Cardiac muscle cell (in vitro differentiated cells and primary cell): ENCODE measurements at regions not wholly inside any gene's neighbourhood (a gene's known extent, or its start where the extent isn't known, plus 50 kb on each side); places are given as distances from the start of the nearest gene placed in this dataset.
A peak's percentile ranks its signal among the peaks of the same experiment; 100 is the strongest.

Experiments
- DNase-seq, 2 donors: peaks; one replicate each; pipeline versions ENCODE4 v3.0.0 to v3.0.0-alpha.2; 2010 to 2017; ENCODE audit warnings: low read depth in 1 of 2, low spot score in 1 of 2
- H3K27ac ChIP-seq: fragments of 200-600 bp; sonication (generic); 2 replicates; pipeline ENCODE4 v1.5.1; 2016
- H3K27me3 ChIP-seq: fragments of 200-600 bp; sonication (generic); 2 replicates; pipeline ENCODE4 v1.6.0; 2016; ENCODE audit warnings: control low read depth
- H3K36me3 ChIP-seq: fragments of 200-600 bp; sonication (generic); 2 replicates; pipeline ENCODE4 v1.5.1; 2016; ENCODE audit warnings: control low read depth
- H3K4me1 ChIP-seq: fragments of 200-600 bp; sonication (generic); 2 replicates; pipeline ENCODE4 v1.8.1; 2017; ENCODE audit warnings: low read depth, mild to moderate bottlenecking, mixed run types
- H3K4me3 ChIP-seq: fragments of 200-600 bp; sonication (generic); 2 replicates; pipeline ENCODE4 v1.5.1; 2016; ENCODE audit warnings: mild to moderate bottlenecking
- H3K9me3 ChIP-seq: fragments of 200-600 bp; sonication (generic); 2 replicates; pipeline ENCODE4 v1.5.1; 2017; ENCODE audit warnings: low read depth, mild to moderate bottlenecking, control low read depth
- TF ChIP-seq, protein P1 (sequence below): IDR thresholded peaks from 2 replicates; pipeline ENCODE4 v1.5.1; 2012; ENCODE audit warnings: low read depth, mild to moderate bottlenecking, low read length

DNA sequence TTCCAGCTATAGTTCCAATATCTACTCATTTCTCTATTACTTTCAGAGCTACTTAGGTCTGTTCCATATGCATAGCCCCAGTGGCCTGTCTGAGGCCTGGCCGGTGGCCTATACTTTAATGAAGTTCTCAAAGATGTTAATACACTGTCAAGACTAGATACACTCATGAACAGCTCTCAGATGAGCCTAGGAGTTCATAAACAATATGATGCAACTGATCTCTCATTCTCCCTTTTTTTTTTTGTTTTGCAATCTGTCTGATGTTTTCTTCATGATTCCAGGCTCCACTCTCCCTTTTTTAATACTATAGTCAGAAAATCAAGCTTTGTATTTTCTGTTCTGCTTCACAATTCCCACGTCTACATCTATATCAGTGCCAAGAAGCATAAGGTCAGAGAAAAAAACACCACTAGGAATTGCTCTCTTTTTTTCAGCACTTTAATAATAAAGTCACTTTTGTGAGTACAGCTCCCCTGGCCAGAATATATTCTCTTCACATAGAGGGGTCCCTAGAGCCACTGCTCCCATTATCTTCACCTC is 321.0 kb downstream of the C7orf25 start:
- H3K27me3 ChIP-seq: no peaks in the 10 kb centered on the region
- H3K36me3 ChIP-seq: no peaks in the 10 kb centered on the region
- no peak overlapping the region for H3K4me3 ChIP-seq
- H3K9me3 ChIP-seq: no peaks in the 10 kb centered on the region
- H3K4me1 ChIP-seq: no peaks in the 10 kb centered on the region
- TF ChIP-seq, protein P1, sequence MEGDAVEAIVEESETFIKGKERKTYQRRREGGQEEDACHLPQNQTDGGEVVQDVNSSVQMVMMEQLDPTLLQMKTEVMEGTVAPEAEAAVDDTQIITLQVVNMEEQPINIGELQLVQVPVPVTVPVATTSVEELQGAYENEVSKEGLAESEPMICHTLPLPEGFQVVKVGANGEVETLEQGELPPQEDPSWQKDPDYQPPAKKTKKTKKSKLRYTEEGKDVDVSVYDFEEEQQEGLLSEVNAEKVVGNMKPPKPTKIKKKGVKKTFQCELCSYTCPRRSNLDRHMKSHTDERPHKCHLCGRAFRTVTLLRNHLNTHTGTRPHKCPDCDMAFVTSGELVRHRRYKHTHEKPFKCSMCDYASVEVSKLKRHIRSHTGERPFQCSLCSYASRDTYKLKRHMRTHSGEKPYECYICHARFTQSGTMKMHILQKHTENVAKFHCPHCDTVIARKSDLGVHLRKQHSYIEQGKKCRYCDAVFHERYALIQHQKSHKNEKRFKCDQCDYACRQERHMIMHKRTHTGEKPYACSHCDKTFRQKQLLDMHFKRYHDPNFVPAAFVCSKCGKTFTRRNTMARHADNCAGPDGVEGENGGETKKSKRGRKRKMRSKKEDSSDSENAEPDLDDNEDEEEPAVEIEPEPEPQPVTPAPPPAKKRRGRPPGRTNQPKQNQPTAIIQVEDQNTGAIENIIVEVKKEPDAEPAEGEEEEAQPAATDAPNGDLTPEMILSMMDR: no peak
- DNase-seq: no peak
- H3K27ac ChIP-seq: no peak overlapping the region

DNA sequence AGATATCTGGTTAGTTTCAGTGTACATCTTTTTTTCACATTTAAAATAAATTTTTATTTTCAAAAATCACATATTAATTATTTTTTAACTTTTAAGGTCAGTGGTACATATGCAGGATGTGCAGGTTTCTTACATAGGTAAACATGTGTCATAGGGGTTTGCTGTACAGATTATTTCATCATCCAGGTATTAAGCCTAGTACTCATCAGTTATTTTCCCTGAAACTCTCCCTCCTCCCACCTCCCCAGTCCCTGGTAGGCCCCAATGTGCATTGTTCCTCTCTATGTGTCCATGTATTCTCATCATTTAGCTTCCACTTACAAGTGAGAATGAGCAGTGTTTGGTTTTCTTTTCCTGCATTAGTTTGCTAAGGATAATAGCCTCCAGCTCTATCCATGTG is 323.0 kb downstream of the C7orf25 start:
- Histone ChIP-seq H3K4me1 (no peaks in the 10 kb centered on the region), H3K27me3 (no peaks in the 10 kb centered on the region), H3K36me3 (no peaks in the 10 kb centered on the region), H3K27ac (no peak overlapping the region), H3K4me3 (no peak overlapping the region), H3K9me3 (no peaks in the 10 kb centered on the region)
- TF ChIP-seq, protein P1: no peak
- no peak for DNase-seq

GRCh38 chr7:42587806-42588205 is 324.1 kb downstream of the C7orf25 start:
- TF ChIP-seq, protein P1: no peak
- Histone ChIP-seq H3K36me3 (no peaks in the 10 kb centered on the region), H3K4me1 (no peaks in the 10 kb centered on the region), H3K9me3 (no peaks in the 10 kb centered on the region), H3K27ac (no peak overlapping the region), H3K4me3 (no peak overlapping the region), H3K27me3 (no peaks in the 10 kb centered on the region)
- DNase-seq: no peak

- Histone ChIP-seq H3K9me3 (no peaks in the 10 kb centered on the region), H3K4me3 (no peak overlapping the region), H3K27ac (no peak overlapping the region), H3K4me1 (no peaks in the 10 kb centered on the region), H3K27me3 (no peaks in the 10 kb centered on the region), H3K36me3 (no peaks in the 10 kb centered on the region)
- DNase-seq: no peak
- TF ChIP-seq, protein P1: no peak
These were observed 331.8 kb downstream of the C7orf25 start for GRCh38 chr7:42580061-42580460.

- Histone ChIP-seq H3K27me3 (no peaks in the 10 kb centered on the region), H3K4me1 (no peaks in the 10 kb centered on the region), H3K36me3 (no peaks in the 10 kb centered on the region), H3K9me3 (no peaks in the 10 kb centered on the region), H3K4me3 (no peak overlapping the region), H3K27ac (no peak overlapping the region)
- TF ChIP-seq, protein P1: no peak
- peak in 1 of 2 donors; percentile 6 for DNase-seq
These were observed 336.7 kb downstream of the C7orf25 start for GRCh38 chr7:42575171-42575570.

DNA sequence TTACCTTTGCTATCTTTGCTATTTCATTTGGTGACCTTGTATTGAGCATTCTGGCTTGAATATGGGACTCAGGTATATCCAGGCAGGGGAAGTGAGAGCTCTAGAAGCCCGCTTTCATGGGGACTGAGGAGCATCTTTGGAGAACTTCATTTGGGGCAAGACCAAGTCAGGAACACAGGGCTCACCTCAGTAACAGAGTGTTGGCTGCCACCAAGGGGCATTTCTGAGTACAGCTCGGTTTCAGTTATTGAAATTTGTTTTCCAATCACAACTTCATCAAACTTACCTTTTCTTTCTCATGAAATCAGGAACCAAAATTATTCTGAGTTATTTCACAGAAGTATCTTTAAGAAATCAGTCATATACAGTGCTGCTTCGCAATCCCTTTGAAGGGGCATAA is 337.2 kb downstream of the C7orf25 start:
- H3K4me3 ChIP-seq: no peak overlapping the region
- H3K4me1 ChIP-seq: no peaks in the 10 kb centered on the region
- no peaks in the 10 kb centered on the region for H3K9me3 ChIP-seq
- TF ChIP-seq, protein P1: peak; percentile 27
- no peak overlapping the region for H3K27ac ChIP-seq
- H3K36me3 ChIP-seq: no peaks in the 10 kb centered on the region
- H3K27me3 ChIP-seq: no peaks in the 10 kb centered on the region
- DNase-seq: peak; percentile 20 to 27
